Cardiac fibroblast (primary cell): ENCODE measurements at regions not wholly inside any gene's neighbourhood (a gene's known extent, or its start where the extent isn't known, plus 50 kb on each side); places are given as distances from the start of the nearest gene placed in this dataset.
A peak's percentile ranks its signal among the peaks of the same experiment; 100 is the strongest.

Experiments
- DNase-seq, 2 donors: peaks; one replicate each; pipeline versions ENCODE4 v3.0.0 to v3.0.0-alpha.2; 2010; ENCODE audit warnings: low read depth in 2 of 2
- H3K4me3 ChIP-seq, 2 donors: replicated peaks in 1 of 2; 1 replicate in 1 of 2; 2 replicates in 1 of 2; pipeline ENCODE4 v1.5.1; 2011; ENCODE audit warnings: low read depth in 2 of 2, low read length in 2 of 2, mild to moderate bottlenecking in 2 of 2, moderate library complexity in 1 of 2
- TF ChIP-seq, protein P1 (sequence below): IDR thresholded peaks from one replicate; pipeline ENCODE4 v1.5.1; 2011; ENCODE audit warnings: low read depth, mild to moderate bottlenecking, low read length, inconsistent platforms

- H3K4me3 ChIP-seq = no peak overlapping the region
- no peak for DNase-seq
- TF ChIP-seq, protein P1, sequence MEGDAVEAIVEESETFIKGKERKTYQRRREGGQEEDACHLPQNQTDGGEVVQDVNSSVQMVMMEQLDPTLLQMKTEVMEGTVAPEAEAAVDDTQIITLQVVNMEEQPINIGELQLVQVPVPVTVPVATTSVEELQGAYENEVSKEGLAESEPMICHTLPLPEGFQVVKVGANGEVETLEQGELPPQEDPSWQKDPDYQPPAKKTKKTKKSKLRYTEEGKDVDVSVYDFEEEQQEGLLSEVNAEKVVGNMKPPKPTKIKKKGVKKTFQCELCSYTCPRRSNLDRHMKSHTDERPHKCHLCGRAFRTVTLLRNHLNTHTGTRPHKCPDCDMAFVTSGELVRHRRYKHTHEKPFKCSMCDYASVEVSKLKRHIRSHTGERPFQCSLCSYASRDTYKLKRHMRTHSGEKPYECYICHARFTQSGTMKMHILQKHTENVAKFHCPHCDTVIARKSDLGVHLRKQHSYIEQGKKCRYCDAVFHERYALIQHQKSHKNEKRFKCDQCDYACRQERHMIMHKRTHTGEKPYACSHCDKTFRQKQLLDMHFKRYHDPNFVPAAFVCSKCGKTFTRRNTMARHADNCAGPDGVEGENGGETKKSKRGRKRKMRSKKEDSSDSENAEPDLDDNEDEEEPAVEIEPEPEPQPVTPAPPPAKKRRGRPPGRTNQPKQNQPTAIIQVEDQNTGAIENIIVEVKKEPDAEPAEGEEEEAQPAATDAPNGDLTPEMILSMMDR = no peak
Measured at GRCh38 chr4:53720776-53721175, 129.5 kb upstream of the LNX1 start.

DNA sequence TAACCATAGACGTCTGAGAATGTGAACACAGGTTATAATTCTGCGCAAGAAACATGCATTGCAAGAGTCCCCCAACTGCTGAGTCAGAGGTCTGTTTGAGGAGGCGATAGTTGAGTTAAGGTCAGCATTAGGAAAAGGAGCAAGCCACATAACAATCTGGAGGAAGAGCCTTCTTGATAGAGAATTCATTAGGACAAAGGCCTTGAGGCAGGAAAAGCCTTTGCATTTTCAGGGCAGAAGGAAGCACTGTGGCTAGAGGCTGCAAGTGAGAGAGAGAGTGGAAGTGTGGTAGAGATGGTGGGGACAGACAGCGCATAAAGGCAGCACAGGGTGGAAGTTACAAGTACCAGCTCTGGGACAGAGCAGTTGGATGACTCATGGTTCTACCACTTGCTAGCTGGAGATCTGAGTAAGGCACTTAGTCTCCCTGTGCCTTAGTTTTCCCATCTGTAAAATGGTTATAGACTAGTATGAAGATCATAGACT lies 125.8 kb upstream of the LNX1 start:
- peak in 1 of 2 donors; percentile 49 for DNase-seq
- TF ChIP-seq, protein P1 = no peak
- no peak overlapping the region for H3K4me3 ChIP-seq

DNA sequence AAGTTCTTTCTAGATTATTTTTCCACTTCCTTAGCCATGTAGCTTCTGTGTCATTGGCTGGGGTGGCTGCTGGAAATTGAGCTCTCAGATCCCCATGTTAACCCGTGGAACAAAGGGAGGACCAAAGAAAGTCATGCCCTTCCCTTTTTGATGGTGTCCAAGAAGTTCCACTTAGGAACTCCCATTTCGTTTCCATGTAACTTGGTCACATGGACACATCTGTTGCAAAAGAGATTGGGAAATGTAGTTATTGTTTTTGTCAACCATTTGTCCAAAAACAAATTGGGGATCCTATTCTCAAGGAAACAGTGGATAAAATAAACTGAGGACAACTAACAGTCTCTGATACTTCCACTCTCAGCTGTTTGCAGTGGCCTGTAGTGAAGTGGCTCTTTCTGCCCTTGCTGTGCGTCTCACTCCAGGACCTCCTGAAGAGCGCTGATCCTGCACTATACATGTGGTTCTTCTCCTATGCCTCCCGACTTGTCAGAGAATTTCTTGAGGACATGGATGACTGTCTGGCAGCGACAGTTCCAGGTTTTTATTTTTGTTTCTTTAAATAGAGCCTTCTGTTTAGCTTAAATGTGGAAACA lies 125.3 kb upstream of the LNX1 start:
- DNase-seq = no peak
- H3K4me3 ChIP-seq = no peak overlapping the region
- TF ChIP-seq, protein P1 = no peak

GRCh38 chr4:53716011-53716410 lies 124.7 kb upstream of the LNX1 start:
- DNase-seq = no peak
- no peak overlapping the region for H3K4me3 ChIP-seq
- TF ChIP-seq, protein P1 = no peak

- peak; percentile 54 to 74 for DNase-seq
- TF ChIP-seq, protein P1 = no peak
- no peak overlapping the region for H3K4me3 ChIP-seq
Measured at GRCh38 chr4:53714236-53715140, 123.2 kb upstream of the LNX1 start.

GRCh38 chr4:53713767-53714166 lies 122.5 kb upstream of the LNX1 start:
- TF ChIP-seq, protein P1 = no peak
- no peak for DNase-seq
- no peak overlapping the region for H3K4me3 ChIP-seq
